ENCODE measurements at regions not wholly inside any gene's neighbourhood (a gene's known extent, or its start where the extent isn't known, plus 50 kb on each side); places are given as distances from the start of the nearest gene placed in this dataset.

- TF ChIP-seq CTCF (IDR thresholded peaks at IDR 0.05; ENCODE audit: insufficient read depth, low read depth, low read length) (no peak), EZH2 (IDR thresholded peaks at IDR 0.05; ENCODE audit: insufficient read depth, low read length) (no peak)
Measured at GRCh38 chr11:13834463-13834862, 128.1 kb upstream of the SPON1 start.
